H9 (cell line): ENCODE measurements at regions not wholly inside any gene's neighbourhood (a gene's known extent, or its start where the extent isn't known, plus 50 kb on each side); places are given as distances from the start of the nearest gene placed in this dataset.

Experiments
- DNase-seq: peaks from one replicate; pipeline ENCODE4 v3.0.0-alpha.2; 2017
- H2AFZ ChIP-seq: one replicate; pipeline ENCODE4 v1.6.1; 2013; ENCODE audit warnings: mild to moderate bottlenecking, low read length, control low read depth, moderate library complexity
- H2AK5ac ChIP-seq: 2 replicates; pipeline ENCODE4 v1.6.1; 2013; ENCODE audit warnings: low read length, control low read depth, mixed read lengths; ENCODE audit not compliant: insufficient read length
- H2BK120ac ChIP-seq: one replicate; pipeline ENCODE4 v1.6.1; 2013; ENCODE audit warnings: low read depth, mild to moderate bottlenecking, low read length, control low read depth, inconsistent platforms; ENCODE audit not compliant: poor library complexity, severe bottlenecking
- H2BK12ac ChIP-seq: 2 replicates; pipeline ENCODE4 v1.6.1; 2013; ENCODE audit warnings: low read length, control low read depth, mixed read lengths, low read depth; ENCODE audit not compliant: insufficient read length
- H2BK15ac ChIP-seq: 2 replicates; pipeline ENCODE4 v1.6.1; 2013; ENCODE audit warnings: low read depth, low read length, control low read depth
- H2BK20ac ChIP-seq: one replicate; pipeline ENCODE4 v1.6.1; 2013; ENCODE audit warnings: low read depth, mild to moderate bottlenecking, low read length, control low read depth, inconsistent platforms; ENCODE audit not compliant: poor library complexity, severe bottlenecking
- H2BK5ac ChIP-seq: 2 replicates; pipeline ENCODE4 v1.6.1; 2013; ENCODE audit warnings: low read length, control low read depth, mixed read lengths; ENCODE audit not compliant: insufficient read length
- H3K14ac ChIP-seq: 2 replicates; pipeline ENCODE4 v1.6.1; 2013; ENCODE audit warnings: low read length, control low read depth; ENCODE audit not compliant: insufficient read depth
- H3K18ac ChIP-seq: 2 replicates; pipeline ENCODE4 v1.6.1; 2013; ENCODE audit warnings: low read depth, mild to moderate bottlenecking, mixed read lengths, low read length, control low read depth; ENCODE audit not compliant: insufficient read length
- H3K23ac ChIP-seq: 2 replicates; pipeline ENCODE4 v1.6.1; 2013; ENCODE audit warnings: low read length, control low read depth, mixed read lengths, low read depth; ENCODE audit not compliant: insufficient read length
- H3K23me2 ChIP-seq: 2 replicates; pipeline ENCODE4 v1.6.1; 2013; ENCODE audit warnings: low read depth, mild to moderate bottlenecking, mixed read lengths, low read length, control low read depth; ENCODE audit not compliant: insufficient read length, poor library complexity, severe bottlenecking
- H3K27ac ChIP-seq: 2 replicates; pipeline ENCODE4 v1.5.1; 2013; ENCODE audit warnings: low read length, control low read depth, mixed read lengths, low read depth; ENCODE audit not compliant: insufficient read length
- H3K27me3 ChIP-seq: 2 replicates; pipeline ENCODE4 v1.6.1; 2013; ENCODE audit warnings: low read length, control low read depth, inconsistent platforms; ENCODE audit not compliant: insufficient read depth
- H3K4ac ChIP-seq: 2 replicates; pipeline ENCODE4 v1.6.1; 2013; ENCODE audit warnings: low read depth, mild to moderate bottlenecking, control low read depth, inconsistent platforms, low read length, moderate library complexity
- H3K4me1 ChIP-seq: 2 replicates; pipeline ENCODE4 v1.6.1; 2013; ENCODE audit warnings: low read length, control low read depth, inconsistent platforms; ENCODE audit not compliant: insufficient read depth
- H3K4me2 ChIP-seq: 2 replicates; pipeline ENCODE4 v1.6.1; 2013; ENCODE audit warnings: low read length, control low read depth, mixed read lengths; ENCODE audit not compliant: insufficient read length, insufficient read depth
- H3K56ac ChIP-seq: 2 replicates; pipeline ENCODE4 v1.6.1; 2013; ENCODE audit warnings: low read depth, mild to moderate bottlenecking, mixed read lengths, low read length, control low read depth; ENCODE audit not compliant: insufficient read length
- H3K79me1 ChIP-seq: 2 replicates; pipeline ENCODE4 v1.6.1; 2013; ENCODE audit warnings: low read depth, mild to moderate bottlenecking, moderate library complexity, low read length, control low read depth, inconsistent platforms; ENCODE audit not compliant: insufficient read depth, poor library complexity, severe bottlenecking
- H3K79me2 ChIP-seq: 2 replicates; pipeline ENCODE4 v1.6.1; 2013; ENCODE audit warnings: low read length, control low read depth, inconsistent platforms; ENCODE audit not compliant: insufficient read depth
- H3K9ac ChIP-seq: 2 replicates; pipeline ENCODE4 v1.6.1; 2013; ENCODE audit warnings: low read length, control low read depth, mixed read lengths; ENCODE audit not compliant: insufficient read length; ENCODE audit errors: extremely low read depth
- H3K9me3 ChIP-seq: one replicate; pipeline ENCODE4 v1.6.1; 2013; ENCODE audit warnings: low read depth, low read length, inconsistent platforms; ENCODE audit not compliant: control insufficient read depth
- H3T11ph ChIP-seq: one replicate; pipeline ENCODE4 v1.6.1; 2013; ENCODE audit warnings: mild to moderate bottlenecking, low read length, control low read depth, inconsistent platforms
- H4K20me1 ChIP-seq: one replicate; pipeline ENCODE4 v1.6.1; 2013; ENCODE audit not compliant: control insufficient read depth, insufficient read length, insufficient read depth
- H4K5ac ChIP-seq: 2 replicates; pipeline ENCODE4 v1.6.1; 2013; ENCODE audit warnings: low read depth, mild to moderate bottlenecking, mixed read lengths, low read length, control low read depth; ENCODE audit not compliant: insufficient read length
- H4K8ac ChIP-seq: replicated peaks from 2 replicates; pipeline ENCODE4 v1.6.1; 2013; ENCODE audit warnings: low read length, control low read depth, mixed read lengths, low read depth; ENCODE audit not compliant: insufficient read length
- H4K91ac ChIP-seq: 2 replicates; pipeline ENCODE4 v1.6.1; 2013; ENCODE audit warnings: low read depth, mild to moderate bottlenecking, moderate library complexity, mixed read lengths, low read length, control low read depth; ENCODE audit not compliant: insufficient read length
- H3K27ac Mint-ChIP-seq, 3 experiments: 2 replicates in 2 of 3; 3 replicates in 1 of 3; pipeline ENCODE4 v1.8.0; 2020 to 2021; ENCODE audit warnings: mixed read lengths in 3 of 3, mild to moderate bottlenecking in 1 of 3, moderate library complexity in 1 of 3
- H3K27me3 Mint-ChIP-seq: 2 replicates; pipeline ENCODE4 v1.8.0; 2021; ENCODE audit warnings: low read depth, mild to moderate bottlenecking, moderate library complexity, mixed read lengths
- H3K36me3 Mint-ChIP-seq, 3 experiments: 2 replicates in 2 of 3; 3 replicates in 1 of 3; pipeline ENCODE4 v1.8.0; 2020 to 2021; ENCODE audit warnings: low read depth in 3 of 3, mixed read lengths in 3 of 3; ENCODE audit not compliant: insufficient read depth in 1 of 3
- H3K4me1 Mint-ChIP-seq, 2 experiments: 2 replicates each; pipeline ENCODE4 v1.8.0; 2020; ENCODE audit warnings: mixed read lengths in 2 of 2
- H3K4me3 Mint-ChIP-seq, 2 experiments: 2 replicates in 1 of 2; 3 replicates in 1 of 2; pipeline ENCODE4 v1.8.0; 2020 to 2021; ENCODE audit warnings: mild to moderate bottlenecking in 2 of 2, mixed read lengths in 2 of 2, moderate library complexity in 1 of 2
- H3K9me3 Mint-ChIP-seq, 2 experiments: 2 replicates in 1 of 2; 3 replicates in 1 of 2; pipeline ENCODE4 v1.8.0; 2020; ENCODE audit warnings: mild to moderate bottlenecking in 2 of 2, mixed read lengths in 2 of 2, moderate library complexity in 1 of 2
- WGBS: extraction: QIAGEN DNeasy Blood & Tissue Kit; methylation state at CpG from one replicate; pipeline ENCODE4 v1.1.7; 2013; ENCODE audit warnings: missing lambda C conversion rate, low lambda C conversion rate, mixed read lengths; ENCODE audit not compliant: insufficient read length; ENCODE audit errors: extremely low coverage; 5-methylcytosine and 5-hydroxymethylcytosine counted together
- TF ChIP-seq, protein P1 (sequence below): fragments of 200-600 bp; sonication (generic); conservative IDR thresholded peaks from 3 replicates; pipeline ENCODE4 v1.8.0; 2021; ENCODE audit warnings: antibody characterized with exemption, mild to moderate bottlenecking

DNA sequence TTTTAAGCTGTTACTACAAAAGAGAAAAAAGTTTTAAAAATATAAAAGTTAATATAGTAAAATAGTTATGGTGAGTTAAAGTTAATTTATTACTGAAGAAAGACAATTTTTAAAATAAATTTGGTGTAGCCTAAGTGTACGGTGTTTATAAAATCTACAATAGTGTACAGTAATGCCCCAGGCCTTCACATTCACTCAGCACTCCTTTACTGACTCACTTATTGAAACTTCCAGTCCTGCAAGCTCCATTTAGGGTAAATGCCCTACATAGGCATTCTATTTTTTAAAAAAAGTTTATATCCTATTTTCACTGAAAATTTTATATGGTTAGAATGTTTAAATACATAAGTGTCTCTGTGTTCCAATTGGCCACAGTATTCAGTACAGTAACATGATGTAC, 769.5 kb upstream of the NOVA1 start:
- H2AFZ ChIP-seq: no peak overlapping the region
- no peak overlapping the region for H3K23ac ChIP-seq
- no peaks in the 10 kb centered on the region for H3K4me1 Mint-ChIP-seq
- no peak overlapping the region for H3K27ac Mint-ChIP-seq
- no peak overlapping the region for H3K4me2 ChIP-seq
- no peaks in the 10 kb centered on the region for H3K79me1 ChIP-seq
- DNase-seq: no peak
- no peak overlapping the region for H3K14ac ChIP-seq
- H2BK5ac ChIP-seq: no peak overlapping the region
- no peak overlapping the region for H3K56ac ChIP-seq
- no peak overlapping the region for H2BK20ac ChIP-seq
- no peaks in the 10 kb centered on the region for H3K9me3 ChIP-seq
- no peak overlapping the region for H3T11ph ChIP-seq
- H3K27me3 ChIP-seq: no peaks in the 10 kb centered on the region
- peaks cover 0 to 8% of the 10 kb centered on the region in 2 experiments; a peak in 1 of 5 replicates for H3K9me3 Mint-ChIP-seq
- no peak overlapping the region for H2BK15ac ChIP-seq
- no peak overlapping the region for H2BK12ac ChIP-seq
- no peak overlapping the region for H3K18ac ChIP-seq
- no peak overlapping the region for H3K27ac ChIP-seq
- H3K36me3 Mint-ChIP-seq: no peaks in the 10 kb centered on the region; a peak in 1 of 7 replicates
- no peaks in the 10 kb centered on the region for H3K27me3 Mint-ChIP-seq
- H3K23me2 ChIP-seq: no peaks in the 10 kb centered on the region
- no peak overlapping the region for H4K5ac ChIP-seq
- no peak overlapping the region for H3K9ac ChIP-seq
- H4K91ac ChIP-seq: no peak overlapping the region
- no peaks in the 10 kb centered on the region for H4K20me1 ChIP-seq
- H4K8ac ChIP-seq: no peak overlapping the region
- H3K79me2 ChIP-seq: no peaks in the 10 kb centered on the region
- WGBS: no CpG with 5 or more reads among the region's 1 CpG
- H2AK5ac ChIP-seq: no peak overlapping the region
- H2BK120ac ChIP-seq: no peak overlapping the region
- H3K4me1 ChIP-seq: no peaks in the 10 kb centered on the region
- no peak overlapping the region for H3K4me3 Mint-ChIP-seq
- no peak overlapping the region for H3K4ac ChIP-seq
- TF ChIP-seq, protein P1, sequence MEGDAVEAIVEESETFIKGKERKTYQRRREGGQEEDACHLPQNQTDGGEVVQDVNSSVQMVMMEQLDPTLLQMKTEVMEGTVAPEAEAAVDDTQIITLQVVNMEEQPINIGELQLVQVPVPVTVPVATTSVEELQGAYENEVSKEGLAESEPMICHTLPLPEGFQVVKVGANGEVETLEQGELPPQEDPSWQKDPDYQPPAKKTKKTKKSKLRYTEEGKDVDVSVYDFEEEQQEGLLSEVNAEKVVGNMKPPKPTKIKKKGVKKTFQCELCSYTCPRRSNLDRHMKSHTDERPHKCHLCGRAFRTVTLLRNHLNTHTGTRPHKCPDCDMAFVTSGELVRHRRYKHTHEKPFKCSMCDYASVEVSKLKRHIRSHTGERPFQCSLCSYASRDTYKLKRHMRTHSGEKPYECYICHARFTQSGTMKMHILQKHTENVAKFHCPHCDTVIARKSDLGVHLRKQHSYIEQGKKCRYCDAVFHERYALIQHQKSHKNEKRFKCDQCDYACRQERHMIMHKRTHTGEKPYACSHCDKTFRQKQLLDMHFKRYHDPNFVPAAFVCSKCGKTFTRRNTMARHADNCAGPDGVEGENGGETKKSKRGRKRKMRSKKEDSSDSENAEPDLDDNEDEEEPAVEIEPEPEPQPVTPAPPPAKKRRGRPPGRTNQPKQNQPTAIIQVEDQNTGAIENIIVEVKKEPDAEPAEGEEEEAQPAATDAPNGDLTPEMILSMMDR: no peak
